NCI-H128 (cell line): ENCODE measurements at regions not wholly inside any gene's neighbourhood (a gene's known extent, or its start where the extent isn't known, plus 50 kb on each side); places are given as distances from the start of the nearest gene placed in this dataset.
A peak's percentile ranks its signal among the peaks of the same experiment; 100 is the strongest.
"Not testable (repeated sequence)": the region's sequence is repeated elsewhere in the genome, so short reads cannot be mapped to it uniquely, and the experiment has no call there.

Source experiments
- DNase-seq: peaks from one replicate; lab custom pipeline; 2025; ENCODE audit not compliant: unreplicated experiment; lab: John Stamatoyannopoulos, UW

- no peak for DNase-seq
Measured at GRCh38 chr11:128171506-128171905, 415.9 kb downstream of the ETS1 start.

GRCh38 chr11:128165572-128165971 lies 421.8 kb downstream of the ETS1 start:
- no peak for DNase-seq

GRCh38 chr11:128164080-128164741 lies 423.1 kb downstream of the ETS1 start:
- no peak for DNase-seq

DNA sequence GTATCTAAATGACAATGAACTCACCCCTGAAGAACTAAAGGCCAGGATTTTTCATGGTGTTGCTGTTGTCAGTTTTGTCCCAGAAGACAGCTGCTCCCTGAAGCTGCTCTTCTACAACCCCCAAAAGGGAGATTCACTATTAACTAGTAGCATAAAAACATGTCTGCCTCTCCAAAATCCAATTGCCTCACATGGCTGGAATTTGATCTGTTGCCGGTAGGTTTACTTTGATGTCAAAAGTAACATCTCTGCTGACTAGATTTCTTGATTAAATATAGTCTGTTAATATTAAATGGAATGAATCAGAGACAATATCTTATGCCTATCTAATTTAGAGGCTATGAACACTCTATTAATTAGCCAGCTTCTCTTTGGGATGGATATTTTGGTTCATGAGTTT lies 425.4 kb downstream of the ETS1 start:
- no peak for DNase-seq

- no peak for DNase-seq
Measured at GRCh38 chr11:128161436-128161835, 425.9 kb downstream of the ETS1 start.

DNA sequence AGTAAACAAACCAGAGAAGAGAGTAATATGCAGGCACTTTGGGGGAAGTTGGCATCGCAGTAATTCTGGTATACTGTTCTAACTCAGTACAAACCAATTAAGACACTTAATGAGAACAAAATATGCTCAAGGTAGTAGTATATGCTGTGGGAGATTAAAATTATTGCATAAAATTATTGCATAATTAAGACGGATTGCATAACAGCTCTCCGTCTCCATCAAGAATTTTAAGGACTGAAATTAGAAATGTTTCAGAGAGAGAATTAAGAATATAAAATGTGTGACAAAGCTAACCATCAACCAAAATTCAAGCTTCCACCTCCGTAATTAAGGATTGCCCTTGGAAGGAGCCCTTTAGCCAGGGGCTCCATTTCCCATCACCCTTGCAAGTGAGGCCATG lies 428.5 kb downstream of the ETS1 start:
- DNase-seq, result no peak

DNA sequence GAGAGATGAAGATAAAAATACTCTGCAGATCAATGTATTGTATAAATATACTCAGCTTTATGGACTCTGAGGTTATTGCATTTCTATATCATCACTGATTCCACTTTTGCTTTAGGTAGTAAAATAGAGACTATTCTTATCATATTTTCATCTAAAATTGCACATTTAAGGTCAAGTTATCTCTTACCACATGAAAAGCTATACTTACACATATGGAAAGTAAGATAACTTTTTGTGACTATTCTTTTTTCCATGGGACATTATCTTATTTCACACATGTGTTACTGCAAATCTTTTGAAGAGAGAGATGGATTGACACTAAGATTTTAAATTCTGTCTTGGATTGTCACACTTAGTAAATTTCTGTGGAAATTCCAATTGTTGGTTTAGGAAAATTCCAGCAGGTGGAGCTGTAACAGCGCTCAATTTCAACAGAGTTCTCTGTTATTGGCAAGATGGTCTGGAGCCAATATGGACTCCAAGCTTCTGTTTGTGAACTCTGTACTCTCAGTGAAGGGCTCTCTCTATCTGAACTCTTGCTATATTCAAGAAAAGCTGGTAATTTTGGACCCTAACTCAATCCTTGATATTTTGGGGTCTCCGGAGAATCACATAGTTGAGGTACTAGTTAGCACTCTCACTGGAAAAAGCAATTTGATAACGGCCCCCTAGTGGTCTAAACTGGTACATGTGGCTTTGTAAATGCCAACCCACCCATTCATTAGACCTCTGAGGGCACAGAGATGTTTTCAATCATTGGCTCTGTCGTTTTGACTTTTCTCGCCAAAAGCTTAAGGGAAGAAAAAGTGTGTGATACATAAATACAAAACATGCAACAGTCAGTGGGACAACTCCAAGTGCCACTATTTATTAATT lies 429.7 kb downstream of the ETS1 start:
- DNase-seq, result peak; percentile 23

- DNase-seq, result no peak
Measured at GRCh38 chr11:128156486-128156885, 430.9 kb downstream of the ETS1 start.

- DNase-seq, result no peak
Measured at GRCh38 chr11:128155590-128155989, 431.8 kb downstream of the ETS1 start.

- no peak for DNase-seq
Measured at GRCh38 chr11:128153697-128154048, 433.7 kb downstream of the ETS1 start.

GRCh38 chr11:128152796-128153696 lies 434.3 kb downstream of the ETS1 start:
- DNase-seq, result no peak

DNA sequence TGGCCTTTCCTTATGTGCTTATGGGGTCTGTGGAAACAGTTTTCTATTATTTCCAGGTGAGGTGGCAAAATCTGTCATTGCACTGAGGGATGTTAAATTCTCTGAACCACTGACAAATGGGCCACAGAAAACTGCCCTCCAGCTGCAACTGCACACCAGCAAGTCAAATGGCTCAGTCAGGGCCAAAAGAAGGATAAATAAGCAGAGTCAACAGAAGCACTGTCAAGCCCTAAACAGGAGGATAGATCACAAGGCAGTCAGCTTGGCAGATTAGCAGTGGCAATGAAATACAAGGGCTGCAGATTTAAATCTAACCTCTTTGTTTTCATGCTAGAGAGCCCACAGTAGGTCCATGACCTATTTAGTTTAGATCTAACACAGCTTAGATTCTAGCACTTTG lies 435.6 kb downstream of the ETS1 start:
- no peak for DNase-seq

DNA sequence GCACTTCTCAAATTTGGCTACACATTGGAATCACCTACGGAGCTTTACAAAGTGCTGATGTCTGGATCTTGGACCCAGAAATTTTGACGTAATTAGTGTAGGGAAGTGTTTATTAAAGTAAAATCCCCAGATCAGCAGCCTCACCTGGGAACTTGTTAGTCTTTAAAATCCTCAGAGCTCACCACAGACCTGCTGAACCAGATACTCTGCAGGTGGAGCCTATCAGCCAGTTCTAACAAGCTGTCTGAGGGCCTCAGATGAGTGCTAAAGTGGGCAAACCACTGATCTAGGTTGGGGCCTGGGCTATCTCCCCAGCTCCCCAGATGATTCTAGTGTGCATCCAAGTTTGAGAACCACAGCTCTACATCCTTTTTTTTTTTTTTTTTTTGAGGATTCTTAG lies 436.0 kb downstream of the ETS1 start:
- DNase-seq, result no peak

DNA sequence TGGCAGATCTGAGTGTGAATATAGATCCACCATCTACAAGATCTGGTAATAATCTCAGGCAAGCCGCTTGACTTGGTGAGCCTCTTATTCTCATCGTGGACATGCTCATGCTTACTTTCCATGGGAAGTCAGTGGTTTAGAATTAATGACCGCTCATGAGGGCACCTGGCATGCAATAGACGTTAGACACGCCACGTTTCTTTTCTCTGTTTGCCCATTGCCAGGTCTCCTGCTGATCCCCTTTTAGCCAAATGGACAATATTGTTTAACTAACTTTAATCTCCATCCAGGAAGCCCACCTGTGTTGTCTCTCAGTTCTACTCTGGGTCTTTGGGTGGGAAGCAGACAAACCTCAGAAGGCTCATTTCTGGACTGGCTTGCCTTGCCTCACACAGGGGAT lies 439.1 kb downstream of the ETS1 start:
- no peak for DNase-seq

DNA sequence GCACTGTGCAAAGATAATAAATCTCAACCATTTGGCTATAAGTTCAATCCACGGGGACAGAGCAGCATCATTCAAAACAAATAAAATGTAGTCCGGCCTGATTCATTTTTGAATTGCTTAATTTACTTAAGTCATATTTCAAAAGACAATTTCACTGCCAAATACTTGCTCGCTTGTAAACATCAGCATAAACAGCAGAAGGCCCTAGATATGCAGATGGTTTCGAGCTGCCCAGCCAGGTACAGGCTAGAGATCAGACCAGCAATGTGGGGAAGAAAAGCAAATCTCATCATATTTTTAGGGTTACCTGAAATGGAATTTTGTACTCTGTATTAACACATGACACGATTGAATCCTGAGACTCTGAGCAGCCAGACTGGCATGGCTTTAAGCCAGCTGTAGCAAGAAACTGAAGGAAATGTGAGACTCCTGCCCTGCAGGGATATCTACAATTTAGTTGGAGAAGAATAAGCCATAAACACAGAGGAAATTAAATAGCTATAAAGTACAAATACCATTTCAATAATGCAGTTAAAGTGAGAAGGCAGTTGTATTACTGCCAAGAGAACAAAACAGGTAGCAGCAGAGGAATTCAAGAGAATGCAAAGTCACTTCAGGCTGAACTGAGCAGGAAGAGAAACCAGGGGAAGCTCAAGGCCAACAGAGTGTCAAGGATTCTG lies 440.3 kb downstream of the ETS1 start:
- DNase-seq, result no peak

DNA sequence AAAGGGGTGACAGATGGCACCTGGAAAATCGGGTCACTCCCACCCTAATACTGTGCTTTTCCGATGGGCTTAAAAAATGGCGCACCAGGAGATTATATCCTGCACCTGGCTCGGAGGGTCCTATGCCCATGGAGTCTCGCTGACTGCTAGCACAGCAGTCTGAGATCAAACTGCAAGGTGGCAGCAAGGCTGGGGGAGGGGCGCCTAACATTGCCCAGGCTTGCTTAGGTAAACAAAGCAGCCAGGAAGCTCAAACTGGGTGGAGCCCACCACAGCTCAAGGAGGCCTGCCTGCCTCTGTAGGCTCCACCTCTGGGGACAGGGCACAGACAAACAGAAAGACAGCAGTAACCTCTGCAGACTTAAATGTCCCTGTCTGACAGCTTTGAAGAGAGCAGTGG lies 447.1 kb downstream of the ETS1 start:
- DNase-seq, result not testable (repeated sequence)

GRCh38 chr11:128135451-128135850 lies 451.9 kb downstream of the ETS1 start:
- DNase-seq, result no peak

GRCh38 chr11:128133501-128133900 lies 453.9 kb downstream of the ETS1 start:
- DNase-seq, result no peak

DNA sequence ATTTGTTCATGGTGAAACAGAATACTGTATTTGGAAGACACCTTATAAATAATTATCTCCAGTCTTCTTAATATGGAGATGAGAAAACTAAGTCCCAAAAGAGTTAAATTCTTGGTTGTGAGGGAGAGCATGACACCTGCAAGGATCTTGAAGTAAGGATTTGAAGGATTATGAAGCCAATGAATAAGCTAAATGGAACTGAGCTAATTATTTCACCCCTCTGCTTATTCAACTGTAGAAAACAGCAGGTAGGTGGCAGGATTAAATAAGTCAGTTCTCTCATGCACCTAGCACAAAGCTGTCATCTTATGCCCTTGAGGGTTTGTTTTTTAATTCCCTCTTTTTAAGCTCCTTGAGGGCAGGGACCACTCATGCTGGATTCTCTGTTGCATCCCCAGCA lies 457.3 kb downstream of the ETS1 start:
- DNase-seq, result no peak

GRCh38 chr11:128125723-128126122 lies 461.6 kb downstream of the ETS1 start:
- no peak for DNase-seq

DNA sequence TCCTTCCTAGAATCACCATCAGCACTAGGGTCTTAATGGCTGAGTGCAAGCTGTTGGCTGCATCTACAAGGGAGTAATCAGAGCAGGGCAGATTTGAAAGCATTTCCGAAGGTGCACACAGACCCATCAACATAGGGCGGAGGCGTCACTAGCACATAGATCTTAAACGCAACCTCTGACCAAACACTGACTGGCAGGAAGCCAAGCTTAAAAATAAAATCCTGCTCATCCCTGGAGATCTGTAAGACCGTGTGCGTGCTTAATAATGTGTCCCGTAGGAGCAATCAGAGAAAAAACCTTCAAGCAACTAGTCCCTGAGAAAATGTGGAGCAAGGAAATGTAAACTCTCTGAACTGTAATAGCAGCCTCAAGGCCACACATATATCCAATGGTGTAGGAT lies 470.5 kb downstream of the ETS1 start:
- DNase-seq, result no peak
